HCT116 (cell line): ENCODE measurements at regions not wholly inside any gene's neighbourhood (a gene's known extent, or its start where the extent isn't known, plus 50 kb on each side); places are given as distances from the start of the nearest gene placed in this dataset.

Source experiments
- CTCF ChIP-seq, 3 experiments: fragments of 200-600 bp in 1 of 3; sonication (generic) in 1 of 3; IDR thresholded peaks in 2 of 3; conservative IDR thresholded peaks in 1 of 3; 2 replicates each; pipeline ENCODE4 v1.5.1; 2012 to 2017; ENCODE audit warnings: low read depth in 2 of 3, low read length in 2 of 3, antibody characterized with exemption in 1 of 3, borderline replicate concordance in 1 of 3, control low read depth in 1 of 3, mild to moderate bottlenecking in 1 of 3, mixed read lengths in 1 of 3, mixed run types in 1 of 3, moderate library complexity in 1 of 3; ENCODE audit not compliant: insufficient read depth in 1 of 3
- EZH2 ChIP-seq: fragments of 200-600 bp; sonication (generic); IDR thresholded peaks from 2 replicates; pipeline ENCODE4 v1.6.1; 2017; ENCODE audit warnings: antibody characterized with exemption, mixed run types
- MAX ChIP-seq: IDR thresholded peaks from 2 replicates; pipeline ENCODE4 v1.6.1; 2012
- SRF ChIP-seq: IDR thresholded peaks from 2 replicates; pipeline ENCODE4 v1.6.1; 2012; ENCODE audit warnings: low read depth
- ZNF274 ChIP-seq: fragments of 200-500 bp; sonication (Bioruptor generic); IDR thresholded peaks from 2 replicates; pipeline ENCODE4 v1.6.1; 2014; ENCODE audit warnings: mild to moderate bottlenecking, low read depth, low read length, inconsistent platforms

- no peak for TF ChIP-seq MAX
- no peak for TF ChIP-seq SRF
- TF ChIP-seq EZH2: no peak
- no peak for TF ChIP-seq ZNF274
- TF ChIP-seq CTCF (IDR thresholded peaks at IDR 0.05 in 2 of 3, conservative IDR thresholded peaks at IDR 0.05 in 1 of 3; ENCODE audit: borderline replicate concordance in 1 of 3, insufficient read depth in 1 of 3, low read depth in 2 of 3, low read length in 2 of 3): no peak
These were observed 174.2 kb upstream of the MPPED2 start for GRCh38 chr11:30760345-30760744.
